Loucy (cell line): ENCODE measurements at regions not wholly inside any gene's neighbourhood (a gene's known extent, or its start where the extent isn't known, plus 50 kb on each side); places are given as distances from the start of the nearest gene placed in this dataset.

Experiments used
- CTCF ChIP-seq: fragments of 200-600 bp; sonication (generic); conservative IDR thresholded peaks from 2 replicates; pipeline ENCODE4 v1.5.1; 2014; ENCODE audit warnings: mild to moderate bottlenecking, antibody characterized with exemption, low read length
- EZH2phosphoT487 ChIP-seq: fragments of 200-600 bp; IDR thresholded peaks from 2 replicates; pipeline ENCODE4 v1.6.1; 2018; ENCODE audit warnings: antibody characterized with exemption, mild to moderate bottlenecking, moderate library complexity, borderline replicate concordance

GRCh38 chr20:60395991-60396390 is 437.8 kb downstream of the CDH26 start:
- TF ChIP-seq CTCF (no peak), EZH2phosphoT487 (no peak)
